ENCODE measurements at regions not wholly inside any gene's neighbourhood (a gene's known extent, or its start where the extent isn't known, plus 50 kb on each side); places are given as distances from the start of the nearest gene placed in this dataset.

DNA sequence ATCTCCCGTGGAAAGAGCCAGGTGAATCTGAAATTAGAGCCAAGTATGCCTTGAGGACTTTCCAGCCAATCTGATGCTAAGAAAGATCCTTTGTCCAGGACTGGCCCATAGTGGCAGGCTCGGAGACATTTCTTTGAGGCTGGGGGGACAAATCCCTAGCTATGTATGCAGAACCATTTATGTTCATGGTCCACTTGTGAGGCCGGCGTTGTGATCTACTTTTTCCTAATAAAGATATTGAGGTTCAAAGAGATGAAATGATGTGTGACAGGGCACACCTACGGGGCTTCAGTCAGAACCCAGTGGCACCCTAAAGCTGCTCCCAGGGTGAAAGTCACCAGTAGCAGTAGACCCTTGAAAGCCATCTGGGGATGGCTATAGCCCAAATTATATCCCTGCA, 120.3 kb upstream of the MAFB start:
- no peak for DNase-seq

DNA sequence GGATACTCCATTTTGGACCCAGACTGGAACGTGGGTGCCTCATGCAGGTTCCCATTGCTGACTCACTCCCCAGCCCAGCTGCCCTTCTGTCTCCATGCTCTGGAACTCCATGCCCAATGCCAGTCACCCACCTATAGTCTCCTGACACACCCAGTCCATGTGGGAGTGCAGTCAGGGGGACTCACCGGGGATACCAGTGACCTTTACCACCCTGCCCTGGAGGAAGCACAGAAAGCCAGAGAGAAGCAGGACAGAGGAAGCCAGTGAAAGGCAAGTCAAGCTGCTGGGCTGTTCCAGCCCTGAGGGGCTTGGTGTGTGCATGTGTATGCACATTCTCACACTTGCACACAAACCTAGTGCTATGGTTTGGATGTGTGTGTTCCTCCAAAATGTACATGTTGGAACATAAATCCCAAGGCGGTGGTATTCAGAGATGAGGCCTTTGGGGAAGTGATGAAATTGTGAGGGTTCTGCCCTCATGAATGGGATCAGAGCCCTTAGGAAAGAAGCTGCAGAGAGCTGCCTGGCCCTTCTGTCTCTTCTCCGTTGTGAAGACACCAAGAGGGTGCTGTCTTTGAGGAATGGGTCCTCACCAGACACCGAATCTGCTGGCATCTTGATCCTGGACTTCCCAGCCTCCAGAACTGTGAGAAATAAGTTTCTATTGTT, 121.4 kb upstream of the MAFB start:
- DNase-seq = no peak

DNA sequence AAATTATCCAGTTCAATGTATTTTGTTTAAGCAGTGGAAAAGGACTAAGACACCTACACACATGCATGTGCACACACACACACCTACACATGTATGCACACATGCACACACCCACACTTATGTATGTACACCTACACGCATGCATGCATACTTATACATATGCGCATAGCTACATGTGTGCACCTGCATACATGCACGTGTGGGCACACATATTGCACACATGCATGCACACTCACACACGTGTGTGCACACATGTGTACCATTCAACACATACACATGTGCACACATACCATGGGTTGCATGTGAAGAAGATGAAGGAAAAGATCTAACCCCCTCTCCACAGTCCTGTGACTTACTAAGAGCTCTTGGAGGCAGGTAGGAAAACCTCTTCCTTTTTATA, 122.0 kb upstream of the MAFB start:
- no peak for DNase-seq

DNA sequence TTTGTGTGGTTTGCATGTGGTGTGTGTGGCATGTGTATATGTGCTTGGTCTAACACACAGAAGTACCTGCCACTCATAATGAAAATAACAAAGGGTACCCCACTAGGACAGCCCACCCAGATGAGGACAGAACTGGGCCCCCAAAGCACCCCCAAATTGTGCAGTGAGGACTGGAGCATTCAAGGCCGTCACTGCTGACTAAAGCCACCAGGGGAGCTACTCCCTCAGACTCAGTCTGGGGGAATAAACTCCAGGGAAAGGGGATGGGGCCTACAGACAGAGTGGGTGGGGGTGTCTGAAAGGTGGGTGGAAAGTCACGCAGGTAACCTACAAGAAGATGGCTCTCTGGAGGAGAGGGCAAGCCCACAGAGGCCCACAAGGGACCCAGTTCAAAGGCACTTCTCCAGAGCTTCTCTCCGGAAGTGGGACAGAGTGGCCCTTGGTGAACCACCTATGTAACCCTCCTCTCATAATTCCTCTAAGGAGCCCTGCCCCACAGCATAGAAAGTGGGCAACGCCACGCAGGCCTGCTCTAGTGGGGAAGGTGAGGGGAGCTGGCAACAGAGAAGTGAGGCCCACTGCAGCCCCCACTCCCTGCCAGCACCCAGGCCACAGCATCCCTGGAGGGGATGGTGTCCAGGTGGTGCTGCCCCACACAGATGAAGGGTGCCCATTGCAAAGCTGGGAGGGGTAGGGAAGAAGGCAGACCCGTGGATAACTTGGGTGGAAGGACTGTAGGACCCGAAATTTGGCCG, 122.8 kb upstream of the MAFB start:
- no peak for DNase-seq

DNA sequence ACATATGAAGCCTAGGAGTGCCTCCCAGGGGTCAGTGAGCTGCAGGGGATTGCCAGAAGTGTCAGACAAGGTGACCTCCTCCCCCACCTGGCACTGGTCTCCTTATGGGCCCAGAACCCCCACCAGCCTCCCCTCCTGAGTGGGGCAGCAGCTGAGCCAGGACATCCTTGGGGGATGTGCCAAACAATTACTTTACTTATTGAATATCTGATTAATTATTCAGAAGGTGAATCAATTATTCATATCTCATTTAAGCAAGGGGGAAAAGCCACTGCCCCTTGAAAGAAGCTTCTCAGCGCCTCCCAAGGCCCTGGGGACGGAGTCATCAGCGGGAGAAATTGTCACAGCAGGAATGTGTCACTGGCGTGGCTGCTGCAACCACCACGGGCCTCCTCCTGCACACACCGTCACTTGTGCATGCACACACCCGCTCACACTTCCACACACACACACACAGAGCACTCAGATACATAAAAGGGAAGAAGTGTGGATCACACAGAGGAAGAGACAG, 123.4 kb upstream of the MAFB start:
- DNase-seq = no peak

DNA sequence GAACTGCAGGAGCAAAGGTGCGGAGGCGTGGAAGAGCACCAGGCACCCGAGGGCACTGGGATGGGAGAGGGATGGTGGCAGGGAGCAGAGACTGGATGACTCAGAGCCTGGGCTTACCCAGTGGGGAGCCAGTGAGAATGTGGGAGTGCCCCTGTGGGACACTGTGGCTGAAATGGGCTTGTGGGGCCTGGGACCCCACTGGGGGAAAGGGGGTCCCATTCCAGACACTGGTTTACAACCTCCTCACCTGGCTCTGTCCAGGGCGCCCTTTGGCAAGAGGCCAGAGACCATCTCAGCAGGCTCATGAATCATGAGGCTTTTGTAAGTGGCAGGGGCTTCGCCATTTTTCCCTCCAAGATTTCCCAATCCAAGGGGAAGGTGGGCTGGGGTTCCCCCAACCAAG, 124.0 kb upstream of the MAFB start:
- no peak for DNase-seq

DNA sequence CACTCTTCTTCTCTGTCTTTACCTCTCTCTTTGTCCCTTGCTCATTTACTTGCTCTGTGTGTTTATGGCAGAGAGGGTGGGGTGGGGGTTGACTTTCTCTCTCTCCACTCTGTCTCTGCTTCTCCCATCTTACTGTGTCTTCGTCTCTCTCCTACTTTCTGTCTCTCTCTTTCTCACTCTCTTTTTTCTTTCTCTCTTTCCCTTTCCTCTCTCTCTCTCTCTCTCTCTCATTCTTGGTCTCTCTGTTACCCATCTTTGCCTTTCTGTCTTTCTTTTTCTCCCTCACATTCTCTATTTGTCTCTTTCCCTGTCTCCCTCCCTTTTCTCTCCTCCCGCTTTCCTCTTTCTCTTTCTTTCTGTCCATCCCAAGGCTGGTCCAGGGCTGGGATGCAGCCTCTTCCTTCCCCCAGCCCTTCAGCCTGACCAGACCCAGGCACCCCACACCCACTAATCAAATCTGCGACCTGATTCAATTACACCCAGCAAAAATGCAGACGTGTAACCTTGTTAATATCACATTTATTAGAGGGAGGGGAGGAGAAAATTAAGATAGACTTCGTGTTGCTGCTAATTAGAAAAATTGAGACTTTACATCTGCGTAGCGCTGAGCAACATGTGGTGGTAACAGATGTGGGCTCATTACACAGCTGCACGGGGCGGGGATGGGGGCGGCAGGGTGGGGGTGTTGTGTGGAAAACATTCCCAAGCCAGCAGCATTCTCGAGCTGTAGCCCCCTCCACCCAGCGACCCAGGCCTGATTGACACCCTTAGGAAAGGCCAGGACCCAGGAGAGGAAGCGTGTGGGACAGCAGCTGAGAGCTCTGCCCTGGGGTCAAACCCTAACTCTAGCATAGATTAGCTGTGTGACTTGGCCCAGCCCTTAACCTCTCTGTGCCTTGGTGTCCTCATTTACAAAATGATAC, 124.9 kb upstream of the MAFB start:
- no peak for DNase-seq

DNA sequence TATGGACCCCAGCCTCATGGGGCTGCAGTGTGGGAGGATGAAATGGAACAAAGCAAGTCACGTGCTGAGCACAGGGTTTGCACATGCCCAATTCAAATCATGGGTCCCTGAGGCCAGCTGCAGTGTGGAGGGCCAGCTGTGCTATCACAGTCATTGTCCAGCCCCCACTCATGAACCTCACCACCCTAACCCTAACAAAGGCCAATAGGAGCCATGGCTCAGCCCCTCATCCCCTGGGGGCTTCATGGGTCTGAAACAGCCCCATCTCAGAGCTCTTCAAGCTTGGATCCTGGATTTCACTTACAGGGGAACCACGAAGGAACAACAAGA, 125.6 kb upstream of the MAFB start:
- DNase-seq = no peak

DNA sequence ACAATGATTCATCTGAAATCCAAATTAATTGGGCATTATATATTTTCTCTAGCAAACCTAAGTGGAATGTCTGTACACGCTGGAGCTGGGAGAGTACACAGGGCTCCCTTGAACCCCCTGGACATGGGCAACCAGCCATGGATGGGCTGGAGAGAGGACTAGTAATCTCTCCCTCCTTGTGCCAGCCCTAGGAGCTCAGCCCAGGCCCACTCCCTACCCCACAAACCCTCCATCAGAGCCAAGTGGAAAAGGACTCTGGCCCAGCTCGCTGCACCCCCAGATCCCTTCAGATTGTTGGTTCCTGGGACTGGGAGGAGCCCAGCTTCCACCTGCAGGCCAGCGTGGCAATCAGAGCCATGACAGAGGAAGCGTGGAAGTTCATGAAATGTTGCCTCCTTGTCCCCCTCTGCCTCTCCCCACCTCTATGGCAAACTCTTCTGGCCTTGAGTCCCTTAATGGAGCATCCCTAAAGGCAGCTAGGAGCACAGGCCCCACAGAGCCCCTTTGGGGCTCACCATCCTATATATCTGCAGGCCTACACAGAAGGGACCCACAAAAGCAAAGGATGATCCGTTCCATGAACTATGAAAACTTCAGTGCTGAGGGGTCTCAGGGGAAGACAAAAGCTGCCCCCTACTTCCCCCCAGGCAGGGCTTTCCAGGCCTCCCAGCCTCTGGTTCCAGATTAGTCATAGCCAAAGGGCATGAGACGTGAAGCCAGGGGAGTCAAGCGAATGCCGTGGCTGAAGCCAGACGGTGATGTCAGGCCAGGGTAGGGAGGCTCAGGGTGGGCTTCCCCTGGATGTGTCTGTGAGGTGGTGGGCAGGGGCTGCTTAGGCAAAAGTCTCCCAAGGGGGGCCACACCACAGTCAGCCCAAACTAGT, 126.4 kb upstream of the MAFB start:
- DNase-seq = no peak

DNA sequence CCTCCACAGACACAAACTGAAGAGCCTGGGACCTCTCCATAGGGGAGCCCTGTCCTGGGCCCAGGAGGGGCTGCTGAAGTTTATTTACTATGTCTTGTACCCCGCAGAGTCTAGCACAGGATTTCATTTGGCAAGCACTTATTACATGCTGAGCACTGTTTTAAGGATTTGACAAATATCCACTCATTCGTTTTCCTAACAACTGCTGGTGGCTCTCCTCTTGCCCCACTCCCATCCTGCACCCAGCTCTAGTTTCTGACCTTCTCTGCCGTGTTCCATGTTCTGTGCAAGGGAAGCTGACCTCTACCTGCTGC, 127.0 kb upstream of the MAFB start:
- DNase-seq = no peak

DNA sequence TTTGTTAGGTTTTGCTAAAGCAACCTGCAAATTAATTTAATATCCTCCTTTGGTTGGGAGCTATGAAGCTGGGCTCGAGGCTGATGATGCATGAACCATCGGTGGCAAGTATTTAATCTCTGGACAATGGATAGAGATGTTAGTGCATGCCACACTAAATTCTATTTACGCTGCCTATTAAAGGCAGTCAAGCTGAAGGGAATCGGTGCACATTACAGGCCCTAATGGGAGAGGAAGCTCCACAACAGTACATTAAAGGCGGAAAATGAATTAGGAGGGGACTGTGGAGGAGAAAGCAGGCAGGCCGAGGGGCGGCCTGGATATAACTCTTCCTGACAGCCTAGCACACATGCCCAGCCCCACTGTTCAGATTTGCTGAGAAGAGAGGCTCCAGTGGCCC, 132.4 kb upstream of the MAFB start:
- no peak for DNase-seq

DNA sequence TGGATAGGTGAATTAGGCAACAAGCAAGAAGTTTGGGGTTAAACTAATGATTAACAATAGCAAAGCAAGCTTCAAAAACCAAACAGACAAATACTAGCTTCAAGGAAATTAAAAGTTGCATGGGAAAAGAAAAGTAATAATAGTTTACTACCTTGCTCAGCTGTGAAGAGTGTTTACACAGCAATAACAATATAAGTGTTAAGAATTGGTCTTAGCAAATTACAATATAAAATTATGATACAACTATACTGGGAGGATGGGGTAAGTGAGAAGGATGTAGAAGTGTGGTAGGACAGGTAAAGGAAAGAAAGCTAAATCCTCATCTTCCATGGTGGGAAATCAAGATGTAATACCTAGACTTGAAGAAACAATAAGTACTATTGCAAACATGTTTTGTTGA, 137.7 kb upstream of the MAFB start:
- no peak for DNase-seq

DNA sequence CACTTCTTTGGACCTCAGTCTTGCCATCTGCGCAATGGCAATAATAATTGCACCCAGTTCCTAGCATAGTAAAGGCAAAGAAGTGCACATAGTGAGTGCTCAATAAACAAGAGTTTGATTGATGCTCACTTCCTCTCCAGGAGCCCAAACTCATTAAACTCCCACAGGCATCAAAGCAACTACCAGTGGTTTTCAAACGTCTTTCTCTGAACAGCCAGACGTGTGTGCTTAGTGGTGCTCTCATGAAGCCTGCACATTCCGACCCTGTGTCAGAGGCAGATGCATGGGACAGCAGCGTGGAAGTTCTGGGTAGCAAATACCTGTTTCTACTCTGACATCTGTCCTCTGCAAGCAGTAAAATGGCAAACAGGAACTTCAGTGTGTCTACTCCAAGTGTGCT, 146.3 kb upstream of the MAFB start:
- DNase-seq = no peak

DNA sequence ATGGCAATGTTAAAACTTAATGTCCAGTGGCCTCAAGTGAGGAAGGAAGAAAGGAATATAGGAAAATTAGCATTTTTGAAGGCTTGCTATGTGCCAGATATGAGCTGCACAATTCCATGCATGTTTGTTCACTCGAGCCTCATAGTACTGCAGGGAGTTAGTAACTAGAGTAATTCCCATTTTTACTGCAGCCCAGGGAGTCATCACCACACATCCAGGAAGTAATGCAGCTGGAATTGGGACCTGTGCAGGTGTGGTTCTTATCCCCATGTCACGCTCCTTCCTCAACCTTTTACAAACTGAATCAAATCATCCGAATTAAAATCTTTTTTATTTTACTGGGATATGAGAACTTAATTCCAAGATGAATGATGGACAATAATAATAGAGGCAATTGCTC, 149.5 kb upstream of the MAFB start:
- DNase-seq = no peak

DNA sequence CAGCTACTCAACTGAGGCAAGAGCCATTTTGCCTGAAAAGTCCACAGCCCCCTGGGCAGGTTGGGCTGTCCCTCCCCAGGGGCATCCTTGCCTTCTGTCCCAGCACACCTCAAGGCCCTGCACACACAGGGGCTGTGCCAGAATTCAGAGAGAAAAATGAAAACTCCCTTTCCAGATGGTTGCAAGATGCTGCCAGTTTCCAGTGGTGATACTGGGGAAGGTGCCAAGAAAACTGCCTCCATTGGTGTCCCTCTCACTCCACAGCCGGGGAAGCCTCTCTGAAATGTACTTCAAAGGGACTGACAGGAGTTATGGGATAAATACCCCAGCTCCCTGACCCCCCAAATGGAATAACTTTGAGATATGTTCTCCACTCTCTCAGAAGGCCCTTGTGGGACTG, 154.2 kb upstream of the MAFB start:
- no peak for DNase-seq

DNA sequence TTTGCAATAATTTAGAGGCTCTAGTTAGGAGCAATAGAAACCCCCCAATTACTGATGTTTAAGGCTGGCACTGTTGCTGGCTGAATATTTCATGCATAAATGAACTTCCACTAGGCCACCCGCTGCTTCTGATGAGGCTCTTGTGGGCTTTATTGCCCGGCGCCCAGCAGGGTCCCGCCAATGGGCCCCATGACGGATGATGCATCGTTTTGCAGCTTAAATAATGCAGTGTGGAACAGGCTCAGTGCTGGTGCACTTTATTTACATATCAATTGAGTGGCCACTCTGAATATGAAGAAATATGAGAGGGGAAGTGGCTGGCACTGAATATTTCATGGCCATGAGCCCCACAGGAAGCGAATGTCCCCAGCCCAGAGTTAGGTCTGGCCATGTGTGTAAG, 155.3 kb upstream of the MAFB start:
- DNase-seq = no peak

DNA sequence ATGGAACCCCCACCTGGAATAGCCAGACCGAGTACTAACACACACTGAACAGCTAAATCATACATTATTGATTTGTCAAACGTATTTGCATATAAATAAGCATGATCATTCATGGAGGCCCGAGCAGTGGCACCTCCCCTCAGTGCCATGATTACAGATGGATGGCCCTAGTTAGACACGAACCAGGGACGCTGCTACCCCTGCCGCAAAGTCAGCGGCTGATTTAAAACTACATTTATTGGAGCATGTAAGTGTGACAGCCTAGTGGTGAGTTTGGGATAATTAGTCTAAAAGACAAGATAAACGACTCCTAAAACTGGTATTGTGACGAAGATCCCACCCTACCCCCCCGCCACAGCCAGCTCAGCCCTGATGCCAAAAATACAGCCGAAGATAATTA, 159.1 kb upstream of the MAFB start:
- DNase-seq = no peak

DNA sequence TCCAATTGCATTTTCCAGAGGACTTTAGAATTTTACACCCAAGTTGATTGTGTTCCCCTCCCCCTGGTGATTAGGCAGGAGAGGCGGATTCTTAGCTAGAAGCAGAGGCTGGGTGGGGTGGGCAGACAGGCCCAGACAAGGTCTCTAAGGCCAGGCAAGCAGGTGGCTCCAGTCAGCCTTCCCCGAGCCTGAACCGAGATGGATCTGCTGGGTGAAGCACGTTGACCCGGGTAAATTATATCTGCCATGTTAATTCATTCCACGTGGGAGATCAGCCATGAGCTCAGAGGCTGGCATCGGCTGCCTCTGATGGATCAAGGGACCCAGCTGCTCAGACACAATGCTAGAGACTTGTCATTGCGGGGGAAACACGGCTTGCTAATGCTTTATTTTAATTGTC, 159.5 kb upstream of the MAFB start:
- DNase-seq = no peak

DNA sequence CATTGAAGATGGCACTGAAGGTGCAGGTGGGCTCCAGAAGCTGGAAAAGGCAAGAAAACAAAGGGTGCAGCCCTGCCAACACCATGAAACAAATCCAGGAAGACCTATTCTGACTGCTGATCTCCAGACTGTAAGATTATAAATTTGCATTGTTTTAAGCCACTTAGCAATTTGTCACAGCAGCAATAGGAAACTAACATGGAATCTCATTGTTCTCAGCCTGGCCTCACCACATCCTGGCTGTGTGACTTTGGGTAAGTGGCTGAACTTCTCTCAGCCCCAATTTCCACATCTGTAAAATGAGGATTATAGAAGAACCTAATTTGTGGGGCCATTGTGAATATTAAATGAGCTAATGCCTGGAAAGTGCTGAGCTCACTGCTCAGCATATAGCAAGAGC, 160.4 kb upstream of the MAFB start:
- no peak for DNase-seq

DNA sequence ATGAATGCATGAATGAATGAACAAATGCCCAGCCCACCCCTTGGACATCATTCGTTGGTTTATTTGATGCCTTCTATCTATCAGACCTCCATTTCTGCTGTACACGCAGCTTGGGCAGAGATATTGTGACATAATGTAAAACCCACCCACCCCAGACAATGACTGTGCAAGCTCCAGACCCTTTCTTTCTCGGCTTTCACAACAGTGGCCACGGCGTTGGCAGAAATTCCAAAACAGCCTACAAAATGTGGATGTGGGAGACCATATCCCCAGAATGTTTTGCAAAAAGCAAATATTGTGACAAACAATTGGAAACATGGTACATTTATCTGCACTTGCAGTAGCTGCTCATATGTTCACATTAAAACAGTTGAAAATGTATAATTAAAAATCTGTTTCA, 162.0 kb upstream of the MAFB start:
- DNase-seq = no peak

DNA sequence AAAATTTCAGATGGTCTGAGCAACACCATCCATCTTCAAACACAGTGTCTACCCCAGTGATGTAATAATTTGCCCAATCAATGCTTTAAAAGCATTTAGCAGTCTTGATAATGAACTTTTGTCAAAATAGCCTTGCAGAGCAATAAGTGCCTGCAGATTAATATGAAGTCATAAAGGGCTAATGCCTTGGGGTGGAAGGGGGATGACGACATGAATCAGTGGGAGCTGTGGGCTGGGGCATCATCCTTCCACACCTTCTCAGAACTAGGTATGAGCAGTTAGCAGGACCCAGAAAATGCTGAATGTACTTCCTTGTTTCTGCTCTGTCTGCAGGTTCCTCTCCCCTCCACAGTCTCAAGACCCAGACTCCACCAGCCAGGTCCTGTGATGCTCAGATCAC, 166.2 kb upstream of the MAFB start:
- no peak for DNase-seq

DNA sequence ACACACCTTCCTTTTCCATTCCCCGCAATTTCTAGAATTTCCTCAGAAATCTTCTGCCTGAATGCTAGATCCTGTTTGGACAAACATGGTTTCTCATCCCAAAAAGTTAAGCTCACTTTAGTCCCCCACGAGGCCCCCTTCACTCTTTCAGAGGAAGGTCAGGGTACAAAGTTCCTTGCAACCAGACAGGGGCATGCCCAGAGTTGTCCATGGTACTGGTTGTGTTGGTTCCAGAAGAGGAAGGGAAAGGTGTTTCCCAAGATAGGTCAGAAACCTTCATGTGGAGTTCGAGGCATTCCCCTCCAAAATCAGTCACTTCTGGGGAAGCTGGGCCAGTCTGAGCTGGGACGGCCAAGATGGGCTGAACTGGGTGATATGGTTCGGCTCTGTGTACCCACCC, 167.6 kb upstream of the MAFB start:
- DNase-seq = no peak

DNA sequence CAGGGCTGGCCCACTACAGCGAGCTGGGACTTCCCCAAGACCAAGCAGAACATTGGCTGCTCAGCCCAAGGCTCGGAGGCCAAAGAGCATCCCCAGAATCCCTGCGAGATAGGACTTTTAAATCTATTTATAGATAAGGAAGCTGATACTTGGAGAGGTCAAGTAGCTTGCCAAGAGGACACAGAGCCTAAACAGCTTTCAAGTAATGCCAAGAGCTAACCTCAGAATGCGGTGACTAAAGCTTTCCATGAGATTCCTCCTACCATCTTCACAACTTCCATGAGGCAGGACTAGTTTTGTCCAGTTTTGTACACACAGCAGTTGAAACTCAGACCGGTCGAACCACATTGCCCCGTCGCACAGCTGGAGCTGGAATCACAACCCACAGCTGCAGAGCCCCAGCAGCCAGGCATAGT, 168.1 kb upstream of the TOP1 start:
- DNase-seq = no peak
